ENCODE measurements at regions not wholly inside any gene's neighbourhood (a gene's known extent, or its start where the extent isn't known, plus 50 kb on each side); places are given as distances from the start of the nearest gene placed in this dataset.

- H3K4me1 ChIP-seq (ENCODE audit: insufficient read depth, low read length) = peaks cover 41% of the 10 kb centered on the region
- H3K27ac Mint-ChIP-seq = peak overlapping the region; percentile 70 to 94 (median 92)
- H3K4me3 ChIP-seq (ENCODE audit: low read length) = peak overlapping the region; percentile 15
- no peaks in the 10 kb centered on the region for H3K36me3 Mint-ChIP-seq
- no peak overlapping the region for H3K27ac ChIP-seq (ENCODE audit: low read depth, low read length)
- CTCF ChIA-PET = interaction anchor here (0.8 to 1.6 kb wide), 4 partner anchors 15 to 329 kb away, joined by 3 to 4 read pairs (median 3); no protein-coding TSS in a partner anchor
- POLR2A ChIA-PET = interaction anchor here (0.5 to 1.5 kb wide), 5 partner anchors 15 to 324 kb away, joined by 3 to 7 read pairs (median 3); no protein-coding TSS in a partner anchor
- no peaks in the 10 kb centered on the region for H3K36me3 ChIP-seq (ENCODE audit: insufficient read depth, low read length)
- peak overlapping the region; percentile 32 to 88 (median 83) for H3K4me3 Mint-ChIP-seq
- no peaks in the 10 kb centered on the region for H3K27me3 ChIP-seq (ENCODE audit: insufficient read depth, low read length, poor library complexity, severe bottlenecking)
- peak in 3 of 5 donors; percentile 5 to 32 (median 17) for DNase-seq
- H3K9me3 Mint-ChIP-seq = peaks cover 0 to 2% (median 0%) of the 10 kb centered on the region in 5 donors
- no peaks in the 10 kb centered on the region for H3K27me3 Mint-ChIP-seq
- peaks cover 35 to 47% (median 38%) of the 10 kb centered on the region in 3 donors for H3K4me1 Mint-ChIP-seq
- H3K9me3 ChIP-seq (ENCODE audit: low read length) = no peaks in the 10 kb centered on the region
Observed at GRCh38 chr1:234926559-234927311, 201.9 kb downstream of the TOMM20 start.

GRCh38 chr1:234926264-234926558 lies 202.4 kb downstream of the TOMM20 start:
- Mint-ChIP-seq H3K36me3 (no peaks in the 10 kb centered on the region), H3K9me3 (peaks cover 0 to 2% (median 0%) of the 10 kb centered on the region in 5 donors), H3K27ac (peak overlapping the region; percentile 70 to 94 (median 92)), H3K4me3 (peak overlapping the region; percentile 32 to 88 (median 83)), H3K27me3 (no peaks in the 10 kb centered on the region), H3K4me1 (peaks cover 35 to 47% (median 38%) of the 10 kb centered on the region in 3 donors)
- H3K9me3 ChIP-seq (ENCODE audit: low read length) = no peaks in the 10 kb centered on the region
- DNase-seq = no peak
- POLR2A ChIA-PET = interaction anchor here (0.7 to 1.5 kb wide), 4 partner anchors 54 to 324 kb away, joined by 3 to 7 read pairs (median 4); no protein-coding TSS in a partner anchor
- peak overlapping the region; percentile 15 for H3K4me3 ChIP-seq (ENCODE audit: low read length)
- no peak overlapping the region for H3K27ac ChIP-seq (ENCODE audit: low read depth, low read length)
- CTCF ChIA-PET = interaction anchor here (0.8 to 1.6 kb wide), 5 partner anchors 13 to 328 kb away, joined by 3 to 4 read pairs (median 3); no protein-coding TSS in a partner anchor
- peaks cover 41% of the 10 kb centered on the region for H3K4me1 ChIP-seq (ENCODE audit: insufficient read depth, low read length)
- no peaks in the 10 kb centered on the region for H3K27me3 ChIP-seq (ENCODE audit: insufficient read depth, low read length, poor library complexity, severe bottlenecking)
- no peaks in the 10 kb centered on the region for H3K36me3 ChIP-seq (ENCODE audit: insufficient read depth, low read length)

- POLR2A ChIA-PET = interaction anchor here (0.7 to 1.3 kb wide), 5 partner anchors 86 to 323 kb away, joined by 3 to 4 read pairs (median 3); no protein-coding TSS in a partner anchor
- CTCF ChIA-PET = interaction anchor here (0.8 to 1.6 kb wide), 4 partner anchors 12 to 328 kb away, joined by 3 to 4 read pairs (median 3); no protein-coding TSS in a partner anchor
- no peaks in the 10 kb centered on the region for H3K27me3 Mint-ChIP-seq
- no peak overlapping the region for H3K27ac ChIP-seq (ENCODE audit: low read depth, low read length)
- peak in 2 of 5 donors; percentile 17 to 45 for DNase-seq
- no peaks in the 10 kb centered on the region for H3K27me3 ChIP-seq (ENCODE audit: insufficient read depth, low read length, poor library complexity, severe bottlenecking)
- no peaks in the 10 kb centered on the region for H3K36me3 Mint-ChIP-seq
- no peaks in the 10 kb centered on the region for H3K36me3 ChIP-seq (ENCODE audit: insufficient read depth, low read length)
- H3K27ac Mint-ChIP-seq = peak overlapping the region; percentile 70 to 94 (median 92)
- peak overlapping the region; percentile 32 to 88 (median 83) for H3K4me3 Mint-ChIP-seq
- peaks cover 35 to 47% (median 38%) of the 10 kb centered on the region in 3 donors for H3K4me1 Mint-ChIP-seq
- H3K9me3 ChIP-seq (ENCODE audit: low read length) = no peaks in the 10 kb centered on the region
- peaks cover 0 to 2% (median 0%) of the 10 kb centered on the region in 5 donors for H3K9me3 Mint-ChIP-seq
- peaks cover 41% of the 10 kb centered on the region for H3K4me1 ChIP-seq (ENCODE audit: insufficient read depth, low read length)
- H3K4me3 ChIP-seq (ENCODE audit: low read length) = no peak overlapping the region
Observed at GRCh38 chr1:234925440-234926263, 203.0 kb downstream of the TOMM20 start.

DNA sequence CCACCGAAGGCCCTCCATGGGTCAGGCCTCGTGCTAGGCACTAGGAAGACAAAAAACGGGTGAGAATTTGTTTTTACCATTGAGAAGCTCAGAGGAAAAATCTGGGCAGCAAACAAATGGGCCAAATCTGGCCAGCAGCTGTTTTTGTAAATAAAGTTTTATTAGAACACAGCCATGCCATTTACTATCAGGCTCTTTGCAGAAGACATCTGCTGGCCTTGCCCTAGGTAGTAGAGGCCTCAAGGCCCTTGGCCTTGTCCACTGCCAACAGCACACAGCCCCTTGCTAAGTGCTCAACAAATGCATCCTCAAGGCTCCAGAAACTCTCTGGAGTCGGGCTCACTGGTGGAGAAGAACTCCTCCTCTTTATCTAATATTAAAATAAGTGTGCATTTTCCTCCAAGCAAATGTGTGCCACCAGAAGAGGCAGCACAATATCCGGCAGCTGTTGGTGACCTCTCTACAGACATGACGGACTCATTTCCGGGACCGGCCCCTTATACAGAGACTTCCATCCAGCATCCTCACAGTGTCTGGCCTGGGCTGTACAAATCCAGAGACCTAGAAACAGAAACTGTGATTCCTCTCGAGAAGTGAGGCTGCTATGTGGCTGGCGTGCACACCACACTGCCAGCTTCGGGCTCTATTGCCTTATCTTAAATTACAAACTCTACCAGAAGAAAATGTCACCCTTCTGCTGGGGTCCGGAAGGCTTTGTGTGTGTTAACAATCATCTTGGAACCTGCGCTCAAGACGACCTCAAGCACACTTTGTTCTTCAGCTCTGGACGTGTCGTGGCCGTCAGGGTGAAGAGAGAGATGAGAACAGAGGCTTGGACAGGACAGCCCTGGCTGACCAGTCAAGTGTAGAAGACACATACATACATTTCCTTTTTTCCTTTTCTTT lies 203.9 kb downstream of the TOMM20 start:
- POLR2A ChIA-PET = no interaction called here
- peak in 2 of 5 donors; percentile 8 to 32 for DNase-seq
- no peaks in the 10 kb centered on the region for H3K9me3 ChIP-seq (ENCODE audit: low read length)
- H3K27me3 ChIP-seq (ENCODE audit: insufficient read depth, low read length, poor library complexity, severe bottlenecking) = no peaks in the 10 kb centered on the region
- H3K27ac ChIP-seq (ENCODE audit: low read depth, low read length) = no peak overlapping the region
- CTCF ChIA-PET = interaction anchor here (0.8 to 1.2 kb wide), 2 partner anchors 55 to 159 kb away, joined by 3 read pairs; no protein-coding TSS in a partner anchor
- no peaks in the 10 kb centered on the region for H3K27me3 Mint-ChIP-seq
- peak overlapping the region in 4 of 7 donors; percentile 44 to 64 (median 56) for H3K4me3 Mint-ChIP-seq
- H3K4me1 ChIP-seq (ENCODE audit: insufficient read depth, low read length) = peaks cover 41% of the 10 kb centered on the region
- H3K27ac Mint-ChIP-seq = peak overlapping the region in 7 of 8 donors; percentile 77 to 94 (median 92)
- peaks cover 0 to 2% (median 0%) of the 10 kb centered on the region in 5 donors for H3K9me3 Mint-ChIP-seq
- H3K36me3 ChIP-seq (ENCODE audit: insufficient read depth, low read length) = no peaks in the 10 kb centered on the region
- H3K4me3 ChIP-seq (ENCODE audit: low read length) = no peak overlapping the region
- no peaks in the 10 kb centered on the region for H3K36me3 Mint-ChIP-seq
- H3K4me1 Mint-ChIP-seq = peaks cover 35 to 47% (median 38%) of the 10 kb centered on the region in 3 donors

GRCh38 chr1:234923626-234924025 lies 205.0 kb downstream of the TOMM20 start:
- CTCF ChIA-PET = interaction anchor here (0.8 kb wide), 1 partner anchor 160 kb away, joined by 3 read pairs; no protein-coding TSS in a partner anchor
- Histone ChIP-seq H3K4me3 (ENCODE audit: low read length) (no peak overlapping the region), H3K27me3 (ENCODE audit: insufficient read depth, low read length, poor library complexity, severe bottlenecking) (no peaks in the 10 kb centered on the region), H3K9me3 (ENCODE audit: low read length) (no peaks in the 10 kb centered on the region), H3K36me3 (ENCODE audit: insufficient read depth, low read length) (no peaks in the 10 kb centered on the region), H3K27ac (ENCODE audit: low read depth, low read length) (no peak overlapping the region), H3K4me1 (ENCODE audit: insufficient read depth, low read length) (peaks cover 31% of the 10 kb centered on the region)
- Mint-ChIP-seq H3K27ac (peak overlapping the region in 4 of 8 donors; percentile 29 to 82 (median 44)), H3K27me3 (no peaks in the 10 kb centered on the region), H3K36me3 (no peaks in the 10 kb centered on the region), H3K4me1 (peaks cover 33 to 47% (median 34%) of the 10 kb centered on the region in 3 donors), H3K9me3 (no peaks in the 10 kb centered on the region), H3K4me3 (no peak overlapping the region)
- POLR2A ChIA-PET = no interaction called here
- DNase-seq = no peak

DNA sequence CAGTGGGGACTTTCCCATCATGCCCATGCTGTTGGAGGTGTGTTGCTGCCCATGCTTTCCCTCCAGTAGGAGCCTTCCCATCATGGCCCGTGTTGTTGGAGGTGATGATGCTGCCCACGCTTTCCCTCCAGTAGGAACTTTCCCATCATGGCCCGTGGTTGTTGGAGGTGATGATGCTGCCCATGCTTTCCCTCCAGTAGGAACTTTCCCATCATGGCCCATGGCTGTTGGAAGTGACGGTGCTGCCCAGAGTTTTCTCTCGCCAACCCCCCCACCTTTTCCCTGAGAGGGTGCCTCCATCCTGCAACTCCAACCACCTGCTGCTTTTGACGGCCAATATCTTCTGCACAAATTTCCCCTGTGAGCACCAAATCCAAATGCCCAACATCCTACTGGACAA lies 205.7 kb downstream of the TOMM20 start:
- Mint-ChIP-seq H3K27me3 (no peaks in the 10 kb centered on the region), H3K27ac (peak overlapping the region in 3 of 8 donors; percentile 53 to 82 (median 61)), H3K4me3 (no peak overlapping the region), H3K9me3 (no peaks in the 10 kb centered on the region), H3K36me3 (no peaks in the 10 kb centered on the region), H3K4me1 (peaks cover 29 to 42% (median 30%) of the 10 kb centered on the region in 3 donors)
- H3K36me3 ChIP-seq (ENCODE audit: insufficient read depth, low read length) = no peaks in the 10 kb centered on the region
- H3K4me3 ChIP-seq (ENCODE audit: low read length) = no peak overlapping the region
- H3K27ac ChIP-seq (ENCODE audit: low read depth, low read length) = no peak overlapping the region
- ChIA-PET CTCF (no interaction called here), POLR2A (no interaction called here)
- peaks cover 25% of the 10 kb centered on the region for H3K4me1 ChIP-seq (ENCODE audit: insufficient read depth, low read length)
- DNase-seq = no peak
- no peaks in the 10 kb centered on the region for H3K27me3 ChIP-seq (ENCODE audit: insufficient read depth, low read length, poor library complexity, severe bottlenecking)
- H3K9me3 ChIP-seq (ENCODE audit: low read length) = no peaks in the 10 kb centered on the region

All from CD8-positive, alpha-beta memory T cell (primary cell).